PFSK-1 (cell line): ENCODE measurements at regions not wholly inside any gene's neighbourhood (a gene's known extent, or its start where the extent isn't known, plus 50 kb on each side); places are given as distances from the start of the nearest gene placed in this dataset.

Experiments used
- POLR2AphosphoS5 ChIP-seq: IDR thresholded peaks from 2 replicates; pipeline ENCODE4 v1.6.1; 2012; ENCODE audit warnings: low read depth, mild to moderate bottlenecking, control low read depth, low read length, moderate library complexity
- REST ChIP-seq, 2 experiments: IDR thresholded peaks; 2 replicates each; pipeline versions ENCODE4 v1.6.1 to v1.8.0; 2011 to 2012; ENCODE audit warnings: low read depth in 2 of 2, low read length in 2 of 2, control low read depth in 1 of 2, inconsistent platforms in 1 of 2, mild to moderate bottlenecking in 1 of 2, moderate library complexity in 1 of 2; ENCODE audit not compliant: insufficient read depth in 1 of 2
- SIN3A ChIP-seq: IDR thresholded peaks from 2 replicates; pipeline ENCODE4 v1.6.1; 2012; ENCODE audit warnings: mild to moderate bottlenecking, low read length, moderate library complexity, borderline replicate concordance; ENCODE audit not compliant: insufficient read depth
- TAF1 ChIP-seq: IDR thresholded peaks from 2 replicates; pipeline ENCODE4 v1.6.1; 2012; ENCODE audit warnings: low read length, control low read depth, borderline replicate concordance; ENCODE audit not compliant: insufficient read depth

- no peak for TF ChIP-seq POLR2AphosphoS5
- TF ChIP-seq REST (IDR thresholded peaks at IDR 0.05; ENCODE audit: insufficient read depth in 1 of 2, low read depth in 2 of 2, low read length in 2 of 2), result no peak
- no peak for TF ChIP-seq SIN3A
- no peak for TF ChIP-seq TAF1
Observed at GRCh38 chr7:119438315-119438714, 834.7 kb upstream of the KCND2 start.
